Fibroblast of pulmonary artery (primary cell): ENCODE measurements at regions not wholly inside any gene's neighbourhood (a gene's known extent, or its start where the extent isn't known, plus 50 kb on each side); places are given as distances from the start of the nearest gene placed in this dataset.

Source experiments
- DNase-seq: peaks from one replicate; pipeline ENCODE4 v3.0.0-alpha.2; 2010; ENCODE audit warnings: low read depth
- H3K4me3 ChIP-seq: replicated peaks from 2 replicates; pipeline ENCODE4 v1.5.1; 2011; ENCODE audit warnings: low read depth, mild to moderate bottlenecking, control low read depth, low read length, moderate library complexity
- CTCF ChIP-seq: IDR thresholded peaks from 2 replicates; pipeline ENCODE4 v1.5.1; 2011; ENCODE audit warnings: mild to moderate bottlenecking, control low read depth, low read length, inconsistent platforms; ENCODE audit errors: missing control alignments

GRCh38 chr16:5693426-5693825, 595.8 kb upstream of the EEF2KMT start:
- TF ChIP-seq CTCF: no peak
- H3K4me3 ChIP-seq: no peak overlapping the region
- no peak for DNase-seq

GRCh38 chr16:5681966-5682365, 584.4 kb upstream of the EEF2KMT start:
- no peak for DNase-seq
- TF ChIP-seq CTCF: no peak
- H3K4me3 ChIP-seq: no peak overlapping the region

GRCh38 chr16:5678371-5678770, 580.8 kb upstream of the EEF2KMT start:
- no peak for DNase-seq
- TF ChIP-seq CTCF: no peak
- no peak overlapping the region for H3K4me3 ChIP-seq

- DNase-seq: no peak
- H3K4me3 ChIP-seq: no peak overlapping the region
- no peak for TF ChIP-seq CTCF
Observed at GRCh38 chr16:5671421-5671820, 573.8 kb upstream of the EEF2KMT start.

- H3K4me3 ChIP-seq: no peak overlapping the region
- no peak for TF ChIP-seq CTCF
- no peak for DNase-seq
Observed at GRCh38 chr16:5670198-5670597, 572.6 kb upstream of the EEF2KMT start.

GRCh38 chr16:5668553-5668952, 571.0 kb upstream of the EEF2KMT start:
- no peak for TF ChIP-seq CTCF
- H3K4me3 ChIP-seq: no peak overlapping the region
- no peak for DNase-seq

- no peak for TF ChIP-seq CTCF
- H3K4me3 ChIP-seq: no peak overlapping the region
- no peak for DNase-seq
Observed at GRCh38 chr16:5665834-5666233, 568.2 kb upstream of the EEF2KMT start.
